Activated T-cell treated with anti-CD3 and anti-CD28 coated beads for 48 hours (primary cell): ENCODE measurements at regions not wholly inside any gene's neighbourhood (a gene's known extent, or its start where the extent isn't known, plus 50 kb on each side); places are given as distances from the start of the nearest gene placed in this dataset.

Experiments used
- DNase-seq: peaks from one replicate; pipeline ENCODE4 v3.0.0-alpha.2; 2020; ENCODE audit warnings: low read depth

DNA sequence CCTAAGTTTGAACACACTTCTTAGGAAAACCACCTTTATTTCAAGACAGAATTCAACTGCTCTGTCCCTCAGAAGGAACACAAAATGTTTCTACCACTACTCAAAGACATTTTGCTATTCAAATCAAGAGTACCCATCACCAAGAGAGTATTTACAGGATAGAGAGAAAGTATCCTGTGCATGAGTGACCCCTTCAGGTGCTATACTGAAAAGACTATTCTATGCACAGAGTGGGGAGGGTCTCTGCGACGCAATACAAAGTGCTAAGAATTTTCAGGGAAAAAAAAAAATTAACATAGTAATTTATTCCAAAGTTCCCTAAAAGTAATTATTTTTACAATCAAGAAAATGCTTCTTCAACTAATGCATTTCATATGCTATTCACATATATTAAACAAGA is 346.4 kb upstream of the FAM241A start:
- no peak for DNase-seq

DNA sequence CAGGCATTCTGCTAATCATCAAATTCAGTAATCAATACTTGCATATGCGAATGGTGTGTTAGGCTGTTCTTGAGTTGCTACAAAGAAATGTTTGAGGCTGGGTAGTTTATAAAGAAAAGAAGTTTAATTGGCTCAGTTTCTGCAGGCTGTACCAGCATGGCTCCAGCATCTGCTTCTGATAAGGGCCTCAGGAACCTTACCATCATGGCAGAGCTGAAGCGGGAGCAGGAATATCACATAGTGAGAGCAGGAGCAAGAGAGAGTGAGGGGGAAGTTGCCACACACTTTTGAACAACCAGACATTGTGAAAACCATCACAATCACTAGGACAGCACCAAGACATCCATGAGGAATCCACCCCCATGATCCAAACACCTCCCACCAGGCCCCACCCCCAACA is 344.7 kb upstream of the FAM241A start:
- no peak for DNase-seq

GRCh38 chr4:111802191-111802590 is 343.1 kb upstream of the FAM241A start:
- no peak for DNase-seq

- DNase-seq: no peak
Measured at GRCh38 chr4:111806331-111806730, 338.9 kb upstream of the FAM241A start.

DNA sequence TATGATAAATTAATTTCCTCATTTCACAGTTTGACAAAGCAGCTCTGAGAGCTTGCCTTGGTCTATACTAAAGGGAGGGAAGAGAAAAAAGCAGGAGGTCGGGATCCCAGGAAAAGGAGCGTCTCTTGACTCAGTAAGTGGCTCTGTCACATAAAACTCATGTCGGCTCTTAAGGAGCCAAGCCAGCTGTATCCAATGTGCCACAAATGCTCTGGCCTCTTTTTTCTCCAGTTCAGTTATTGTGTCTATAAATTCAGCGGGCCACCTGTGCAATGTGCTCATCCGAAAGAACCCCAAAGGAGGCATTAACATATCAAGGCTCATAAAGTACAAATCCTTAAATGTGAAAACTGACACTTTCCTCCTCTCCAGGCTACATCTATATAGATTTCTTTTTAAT is 337.7 kb upstream of the FAM241A start:
- no peak for DNase-seq

DNA sequence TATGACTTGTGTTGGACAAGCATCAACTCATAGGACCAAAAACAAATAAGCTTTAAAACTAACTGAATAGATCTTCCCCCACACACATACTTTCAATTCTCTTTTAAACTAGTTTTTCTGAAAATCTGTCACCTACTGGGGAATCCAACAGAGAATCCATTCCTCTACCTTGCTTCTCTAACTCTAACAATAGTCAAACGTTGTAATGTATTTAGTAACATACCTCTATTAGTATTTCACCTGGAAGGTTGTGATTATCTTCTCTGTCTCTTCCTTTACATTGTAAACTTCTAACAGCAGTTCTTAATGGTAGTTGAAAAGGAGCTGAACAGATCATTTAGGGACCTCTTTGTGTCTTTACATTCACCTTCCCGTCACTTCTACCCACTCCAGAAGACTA is 337.1 kb upstream of the FAM241A start:
- no peak for DNase-seq

- DNase-seq: no peak
Measured at GRCh38 chr4:111811661-111812060, 333.6 kb upstream of the FAM241A start.

DNA sequence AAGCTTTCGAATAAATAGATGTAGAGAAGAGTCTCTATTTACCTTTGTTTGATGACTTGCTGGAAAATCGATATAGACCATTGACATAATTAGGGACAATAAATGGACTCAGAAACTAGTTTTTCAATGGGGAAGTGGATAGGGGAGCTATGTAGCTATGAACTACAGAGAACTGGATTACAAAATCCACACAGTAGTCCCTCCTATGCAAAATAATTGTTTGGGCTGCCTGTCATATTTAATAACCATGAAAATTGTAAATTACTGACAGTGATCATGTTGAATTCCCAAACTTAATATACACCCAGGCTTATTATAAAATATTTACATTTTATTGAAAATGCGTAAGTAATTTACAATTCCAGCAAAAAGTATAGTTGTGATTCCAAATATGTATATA is 333.1 kb upstream of the FAM241A start:
- no peak for DNase-seq

DNA sequence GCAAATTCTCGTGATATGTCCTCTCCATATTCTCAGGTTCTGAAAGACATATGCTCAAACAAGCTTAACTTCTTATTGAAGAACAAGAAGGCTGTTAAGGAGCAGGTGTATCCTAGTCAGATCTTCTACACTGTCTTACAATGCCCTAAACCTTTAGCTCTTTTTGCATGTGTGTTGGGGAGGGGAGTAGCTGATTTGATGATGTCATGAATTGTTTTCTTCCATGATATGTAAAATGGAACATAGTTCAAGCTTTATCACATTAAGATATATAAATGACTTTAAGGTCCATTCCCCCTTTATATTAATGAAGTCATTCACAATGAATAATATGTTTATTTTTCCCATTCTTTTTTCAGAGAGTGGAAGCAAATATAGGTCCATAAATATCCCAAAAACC is 332.5 kb upstream of the FAM241A start:
- DNase-seq: no peak

DNA sequence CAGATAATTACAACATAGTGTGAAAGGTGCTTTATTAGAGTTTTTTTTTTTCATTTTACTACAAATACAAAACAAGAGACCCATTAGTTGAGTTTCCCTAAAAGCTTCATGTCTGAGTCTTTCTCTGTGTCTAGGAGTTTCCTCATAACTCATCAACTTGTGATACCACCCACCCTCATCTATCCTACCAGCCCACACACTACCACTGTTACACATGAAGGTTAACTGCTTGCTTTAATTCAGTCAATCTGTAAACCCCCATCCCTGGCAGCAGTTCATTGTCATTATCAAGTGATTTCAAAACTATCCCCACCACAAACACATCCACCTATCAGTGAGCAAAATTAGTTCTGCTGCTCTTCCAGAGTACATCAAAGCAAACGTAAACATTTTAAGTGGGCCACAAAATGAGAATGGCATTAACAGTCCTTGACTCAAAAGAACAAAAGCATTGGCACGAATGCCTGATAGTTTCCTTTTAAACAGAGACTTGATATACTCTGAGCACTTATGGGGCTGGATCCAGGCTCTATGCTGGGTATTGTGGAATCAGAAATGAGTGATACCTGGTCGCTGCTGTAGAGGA is 331.6 kb upstream of the FAM241A start:
- DNase-seq: no peak

- DNase-seq: no peak
Measured at GRCh38 chr4:111814961-111815360, 330.3 kb upstream of the FAM241A start.

- DNase-seq: no peak
Measured at GRCh38 chr4:111821342-111821741, 323.9 kb upstream of the FAM241A start.

GRCh38 chr4:111836601-111837000 is 308.7 kb upstream of the FAM241A start:
- no peak for DNase-seq

- DNase-seq: no peak
Measured at GRCh38 chr4:111837761-111838160, 307.5 kb upstream of the FAM241A start.

GRCh38 chr4:111838406-111838930 is 306.8 kb upstream of the FAM241A start:
- no peak for DNase-seq

GRCh38 chr4:111839141-111839540 is 306.1 kb upstream of the FAM241A start:
- no peak for DNase-seq

- DNase-seq: no peak
Measured at GRCh38 chr4:111842336-111842735, 302.9 kb upstream of the FAM241A start.

GRCh38 chr4:111847296-111848008 is 297.8 kb upstream of the FAM241A start:
- DNase-seq: no peak

GRCh38 chr4:111849746-111850284 is 295.4 kb upstream of the FAM241A start:
- no peak for DNase-seq

DNA sequence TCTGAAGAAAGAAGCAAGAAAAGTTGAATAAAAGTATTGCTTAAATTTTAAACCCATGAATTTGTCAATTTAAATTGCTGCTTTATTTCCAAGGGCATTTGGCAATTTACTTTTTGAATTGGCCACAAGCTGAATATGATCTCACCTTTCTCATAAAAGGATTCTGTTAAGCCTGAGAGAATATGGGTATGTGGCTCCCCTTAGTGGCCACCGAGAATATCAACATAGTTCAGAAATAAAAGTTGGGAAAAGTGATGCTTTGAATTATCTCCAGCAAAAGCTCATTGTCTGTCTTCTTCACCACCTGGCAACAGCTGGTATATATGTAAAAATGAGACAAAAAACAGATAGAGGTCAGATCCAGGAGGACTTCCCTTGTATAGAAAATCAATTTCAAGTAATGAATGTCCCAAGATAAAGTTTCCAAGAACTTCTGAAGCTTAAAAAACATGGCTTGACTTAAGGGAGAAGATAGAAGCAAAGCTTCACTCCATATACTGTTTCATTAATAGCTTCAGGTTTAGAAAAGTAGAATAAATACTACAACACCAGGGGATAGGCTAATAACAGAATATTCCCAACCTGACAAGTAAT is 290.7 kb upstream of the FAM241A start:
- no peak for DNase-seq

DNA sequence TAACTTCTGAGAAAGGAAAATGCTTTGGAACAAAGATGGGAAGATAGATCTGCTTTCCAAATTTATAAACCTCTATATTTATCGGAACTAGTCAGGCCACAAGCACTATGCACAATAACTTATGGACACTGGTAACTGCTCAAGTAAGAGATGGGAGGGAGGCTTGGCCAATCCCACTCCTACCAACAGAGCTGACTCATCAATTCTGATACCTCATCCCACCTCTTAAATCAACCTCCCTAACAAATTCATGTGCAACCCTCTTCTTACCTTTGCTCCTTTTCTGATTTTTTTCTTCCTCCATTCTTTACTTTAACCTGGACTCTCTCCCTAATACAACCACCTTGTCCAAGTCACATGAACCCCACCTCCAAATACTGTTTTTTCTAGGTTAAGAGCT is 289.9 kb upstream of the FAM241A start:
- no peak for DNase-seq

DNA sequence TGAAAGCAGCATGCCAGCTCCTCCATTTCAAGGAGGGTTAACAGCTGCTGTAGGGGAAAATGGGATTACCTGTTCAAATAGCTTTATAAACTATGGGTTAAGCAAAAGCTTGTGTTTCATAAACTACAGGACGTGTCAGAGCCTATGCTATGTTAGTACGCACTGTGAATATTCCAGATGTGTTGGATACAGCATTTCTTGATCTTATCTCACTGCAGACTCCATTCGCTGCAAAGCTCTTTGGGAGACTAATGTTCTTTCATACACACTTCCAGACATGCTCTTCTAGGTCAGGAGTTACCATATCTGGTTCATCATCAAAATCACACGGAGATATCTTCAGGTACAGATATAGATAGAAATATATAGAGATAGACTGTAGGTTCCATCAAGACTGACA is 281.2 kb upstream of the FAM241A start:
- no peak for DNase-seq

GRCh38 chr4:111869339-111869738 is 275.9 kb upstream of the FAM241A start:
- no peak for DNase-seq
